K562 (cell line): ENCODE measurements at regions not wholly inside any gene's neighbourhood (a gene's known extent, or its start where the extent isn't known, plus 50 kb on each side); places are given as distances from the start of the nearest gene placed in this dataset.

Experiments
- ATAC-seq: fragments of 200-7000 bp; cut with Tn5 transposase; 3 replicates; pipeline ENCODE4 v1.9.1; 2020; ENCODE audit warnings: moderate library complexity
- BruUV-seq: library from RNA; stranded (reverse); fragments of 400-500 nt; replicated peaks from 2 replicates; lab custom pipeline; 2021; lab: Mats Ljungman, UMichigan
- CTCF ChIA-PET: fragments of 300-600 bp; formaldehyde crosslinking; extraction: SDS; loops from one replicate; lab custom pipeline; 2021; ENCODE audit warnings: low intra/inter-chr PET ratio; lab: Yijun Ruan, JAX
- POLR2A ChIA-PET: fragments of 300-600, 350-650 bp; sonication (Branson Sonifier 250); formaldehyde crosslinking; extraction: SDS; loops from one replicate; lab custom pipeline; 2021; ENCODE audit warnings: antibody characterized with exemption, inconsistent platforms; lab: Yijun Ruan, JAX
- DNase-seq, 4 experiments: peaks; one replicate each; pipeline versions ENCODE4 v3.0.0 to v3.0.0-alpha.2; 2011 to 2018; ENCODE audit warnings: low spot score in 3 of 4, mixed read lengths in 3 of 4; ENCODE audit errors: extremely low read depth in 1 of 4
- FAIRE-seq: peaks from 2 replicates; lab custom pipeline; 2011; peaks lifted over from hg19 to GRCh38; lab: Jason Lieb, UNC
- H2AFZ ChIP-seq: 2 replicates; pipeline ENCODE4 v1.6.0; 2011; ENCODE audit warnings: low read depth, low read length, control low read depth, inconsistent platforms
- H3K27ac ChIP-seq: fragments of 200-600 bp; 3 replicates; pipeline ENCODE4 v1.8.0; 2011; ENCODE audit warnings: low read depth, mild to moderate bottlenecking, control low read depth, inconsistent platforms, low read length, moderate library complexity, mixed read lengths; ENCODE audit errors: extremely low read depth
- H3K27me3 ChIP-seq, 2 experiments: fragments of 300-600 bp in 1 of 2; 2 replicates in 1 of 2; 3 replicates in 1 of 2; pipeline versions ENCODE4 v1.6.0 to v1.8.0; 2011; ENCODE audit warnings: inconsistent platforms in 2 of 2, low read length in 2 of 2, mild to moderate bottlenecking in 1 of 2, mixed read lengths in 1 of 2, moderate library complexity in 1 of 2; ENCODE audit not compliant: control insufficient read depth in 2 of 2, insufficient read depth in 2 of 2
- H3K36me3 ChIP-seq: fragments of 300-600 bp; 3 replicates; pipeline ENCODE4 v1.8.0; 2011; ENCODE audit warnings: mild to moderate bottlenecking, low read length, inconsistent platforms; ENCODE audit not compliant: control insufficient read depth, insufficient read depth
- H3K4me1 ChIP-seq, 2 experiments: fragments of 200-600 bp in 1 of 2; replicated peaks in 1 of 2; 2 replicates in 1 of 2; 3 replicates in 1 of 2; pipeline versions ENCODE4 v1.5.1 to v1.8.0; 2011; ENCODE audit warnings: inconsistent platforms in 2 of 2, low read length in 2 of 2, mild to moderate bottlenecking in 1 of 2, mixed read lengths in 1 of 2, moderate library complexity in 1 of 2; ENCODE audit not compliant: control insufficient read depth in 2 of 2, insufficient read depth in 2 of 2
- H3K4me2 ChIP-seq: 2 replicates; pipeline ENCODE4 v1.6.1; 2011; ENCODE audit warnings: low read length, control low read depth, inconsistent platforms, mixed read lengths; ENCODE audit not compliant: insufficient read depth
- H3K4me3 ChIP-seq: fragments of 200-600 bp; sonication (generic), shearing (Covaris generic); 2 replicates; pipeline ENCODE4 v1.5.1; 2016; ENCODE audit warnings: control low read depth, inconsistent platforms
- H3K79me2 ChIP-seq: fragments of 200-600 bp; 3 replicates; pipeline ENCODE4 v1.8.0; 2011; ENCODE audit warnings: low read length, inconsistent platforms; ENCODE audit not compliant: control insufficient read depth, insufficient read depth
- H3K9ac ChIP-seq, 2 experiments: 2 replicates each; pipeline versions ENCODE4 v1.6.0 to v1.6.1; 2011; ENCODE audit warnings: low read depth in 2 of 2, low read length in 2 of 2, control low read depth in 1 of 2, inconsistent platforms in 1 of 2, mild to moderate bottlenecking in 1 of 2, mixed read lengths in 1 of 2; ENCODE audit not compliant: insufficient read depth in 1 of 2
- H3K9me1 ChIP-seq: one replicate; pipeline ENCODE4 v1.6.0; 2011; ENCODE audit warnings: inconsistent platforms, mild to moderate bottlenecking, low read length, moderate library complexity; ENCODE audit not compliant: control insufficient read depth, insufficient read depth
- H3K9me3 ChIP-seq: replicated peaks from 2 replicates; pipeline ENCODE4 v1.5.1; 2011; ENCODE audit warnings: low read depth, low read length, inconsistent platforms; ENCODE audit not compliant: control insufficient read depth, insufficient read depth
- H4K20me1 ChIP-seq: replicated peaks from 2 replicates; pipeline ENCODE4 v1.6.1; 2011; ENCODE audit warnings: low read length, inconsistent platforms, mixed read lengths; ENCODE audit not compliant: control insufficient read depth, insufficient read depth
- CREB5 ChIP-seq: fragments of 250-450 bp; sonication (Bioruptor Pico); IDR thresholded peaks from 2 replicates; pipeline ENCODE4 v1.5.0; 2020; ENCODE audit warnings: mild to moderate bottlenecking
- ELK3 ChIP-seq: fragments of 450-650 bp; formaldehyde crosslinking; IDR thresholded peaks from 2 replicates; pipeline ENCODE4 v1.4.0; 2020; ENCODE audit warnings: mild to moderate bottlenecking
- FOXM1 ChIP-seq, 2 experiments: fragments of 450-650 bp in 1 of 2; sonication (generic) in 1 of 2; formaldehyde crosslinking in 1 of 2; IDR thresholded peaks; 2 replicates each; pipeline versions ENCODE4 v1.6.1 to v1.9.0; 2017 to 2022; ENCODE audit warnings: low read depth in 2 of 2, mild to moderate bottlenecking in 2 of 2, missing genetic modification reagents in 1 of 2, moderate library complexity in 1 of 2
- HDGF ChIP-seq: fragments of 450-650 bp; IDR thresholded peaks from 2 replicates; pipeline ENCODE4 v1.6.1; 2016
- HMG20B ChIP-seq: fragments of 250-450 bp; sonication (Bioruptor Pico); IDR thresholded peaks from 2 replicates; pipeline ENCODE4 v1.5.0; 2021; ENCODE audit warnings: mild to moderate bottlenecking
- HNRNPH1 ChIP-seq: fragments of 200-400 bp; formaldehyde crosslinking; optimal IDR thresholded peaks from 2 replicates; pipeline ENCODE3; 2017; ENCODE audit warnings: low read depth, mild to moderate bottlenecking, low read length, moderate library complexity
- KLF13 ChIP-seq: fragments of 450-650 bp; IDR thresholded peaks from 2 replicates; pipeline ENCODE4 v1.6.1; 2016; ENCODE audit warnings: missing genetic modification characterization, low read depth, mild to moderate bottlenecking, missing compliant biosample characterization, moderate library complexity, borderline replicate concordance
- MYC ChIP-seq, 2 experiments: fragments of 250-450 bp in 1 of 2; sonication (Bioruptor Pico) in 1 of 2; IDR thresholded peaks; 2 replicates each; pipeline versions ENCODE4 v1.5.1 to v1.6.1; 2012 to 2021; ENCODE audit warnings: low read depth in 2 of 2, borderline replicate concordance in 1 of 2, improper control_type of control experiment in 1 of 2, low read length in 1 of 2, mild to moderate bottlenecking in 1 of 2, moderate library complexity in 1 of 2
- PCBP2 ChIP-seq: fragments of 200-400 bp; formaldehyde crosslinking; IDR thresholded peaks from 2 replicates; pipeline ENCODE4 v1.6.1; 2018; ENCODE audit warnings: low read length, low read depth, mild to moderate bottlenecking, moderate library complexity; ENCODE audit not compliant: poor library complexity, severe bottlenecking
- RUNX1 ChIP-seq: sonication (generic); IDR thresholded peaks from 2 replicates; pipeline ENCODE4 v1.6.1; 2016; ENCODE audit warnings: antibody characterized with exemption, low read depth
- ZNF134 ChIP-seq: fragments of 250-450 bp; sonication (Bioruptor Pico); conservative IDR thresholded peaks from 2 replicates; pipeline ENCODE4 v1.4.0; 2020
- ZNF830 ChIP-seq: fragments of 250-450 bp; sonication (Bioruptor Pico); IDR thresholded peaks from 2 replicates; pipeline ENCODE4 v1.5.0; 2021; ENCODE audit warnings: mild to moderate bottlenecking
- in situ Hi-C: fragments of 300-500 bp; cut with MboI; formaldehyde crosslinking; loops from 4 replicates; pipeline ENCODE4 v1.15.0; 2018; ENCODE audit warnings: inconsistent platforms, mixed read lengths
- intact Hi-C: fragments of 100-400 bp; cut with micrococcal nuclease; formaldehyde crosslinking; loops from 2 replicates; pipeline ENCODE4 v1.14.2; 2022

- TF ChIP-seq HMG20B = no peak
Observed at GRCh38 chr5:58300346-58300895, 159.5 kb downstream of the PLK2 start (continued).

- DNase-seq = no peak
- Histone ChIP-seq H3K27ac (no peak overlapping the region), H3K9me3 (no peaks in the 10 kb centered on the region), H3K36me3 (no peaks in the 10 kb centered on the region), H3K4me1 (no peaks in the 10 kb centered on the region), H3K4me2 (no peak overlapping the region), H3K4me3 (no peak overlapping the region), H3K27me3 (no peaks in the 10 kb centered on the region), H3K9me1 (no peaks in the 10 kb centered on the region), H3K9ac (no peak overlapping the region), H3K79me2 (no peaks in the 10 kb centered on the region), H4K20me1 (no peaks in the 10 kb centered on the region), H2AFZ (no peak overlapping the region)
- in situ Hi-C loops = no loop called here
- TF ChIP-seq FOXM1 (IDR thresholded peaks at IDR 0.05; ENCODE audit: low read depth) = no peak
- no peak for TF ChIP-seq FOXM1 (CRISPR knock-in tag; IDR thresholded peaks at IDR 0.05; ENCODE audit: low read depth)
- no peak for TF ChIP-seq ZNF134 (CRISPR knock-in tag)
- TF ChIP-seq CREB5 = no peak
- no peak for TF ChIP-seq ELK3
- no peak for TF ChIP-seq PCBP2
- no peak for TF ChIP-seq KLF13
- no peak for TF ChIP-seq MYC (IDR thresholded peaks at IDR 0.05; ENCODE audit: low read depth, low read length)
- no peak for TF ChIP-seq MYC (CRISPR knock-in tag; IDR thresholded peaks at IDR 0.05; ENCODE audit: borderline replicate concordance, low read depth)
- no peak for TF ChIP-seq ZNF830 (CRISPR knock-in tag)
- TF ChIP-seq RUNX1 = no peak
- TF ChIP-seq HNRNPH1 = no peak
- no peak for TF ChIP-seq HDGF
- intact Hi-C loops = no loop called here
- ATAC-seq = no peak
- ChIA-PET CTCF (no interaction called here), POLR2A (no interaction called here)
- no peak for FAIRE-seq
- BruUV-seq = no TSS peak
Observed at GRCh38 chr5:58299256-58299655, 160.6 kb downstream of the PLK2 start.
